GM19239 (cell line): ENCODE measurements at regions not wholly inside any gene's neighbourhood (a gene's known extent, or its start where the extent isn't known, plus 50 kb on each side); places are given as distances from the start of the nearest gene placed in this dataset.
"Not testable (repeated sequence)": the region's sequence is repeated elsewhere in the genome, so short reads cannot be mapped to it uniquely, and the experiment has no call there.

Source experiments
- DNase-seq: peaks from one replicate; pipeline ENCODE4 v3.0.0; 2011; ENCODE audit warnings: low spot score; ENCODE audit not compliant: insufficient read length
- FAIRE-seq: peaks from 2 replicates; lab custom pipeline; 2011; peaks lifted over from hg19 to GRCh38; lab: Jason Lieb, UNC

DNA sequence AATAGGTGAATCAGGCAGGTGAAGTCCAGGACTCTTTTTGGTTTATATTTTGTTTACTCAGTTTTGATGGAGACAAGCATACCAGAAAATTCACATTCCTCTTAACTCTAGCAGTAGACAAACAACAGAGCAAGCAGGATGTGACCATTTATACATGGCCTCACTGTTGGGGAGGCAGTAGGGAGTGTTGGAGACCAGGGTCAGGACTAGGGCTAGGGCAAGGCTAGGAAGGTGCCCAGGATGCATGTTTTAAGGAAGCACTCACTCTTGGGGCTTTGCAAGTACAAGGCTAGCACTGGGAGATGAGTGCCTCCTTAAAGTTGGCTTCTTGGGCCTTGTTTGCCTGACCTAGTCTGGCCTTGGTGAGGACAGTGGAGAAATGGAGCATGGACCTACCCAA, 84.5 kb upstream of the PLGLB2 start:
- not testable (repeated sequence) for FAIRE-seq, DNase-seq

DNA sequence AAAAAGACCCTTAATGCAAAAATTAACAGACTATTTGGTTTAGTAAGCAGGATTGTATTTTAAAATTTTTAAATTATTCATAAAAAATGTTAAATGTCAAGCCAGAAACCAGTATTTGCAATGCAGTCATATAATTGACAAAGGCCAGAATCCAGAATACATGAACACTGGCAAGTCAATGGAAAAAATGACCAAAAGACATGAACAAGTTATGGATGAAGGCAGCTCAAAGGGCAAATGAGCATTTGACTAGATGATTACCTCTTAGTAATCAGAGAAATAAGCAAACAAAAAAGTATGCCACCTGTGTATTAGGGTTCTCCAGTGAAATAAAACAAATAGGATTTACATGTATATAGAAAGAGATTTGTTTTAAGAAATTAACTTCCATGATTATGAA, 80.9 kb upstream of the PLGLB2 start:
- not testable (repeated sequence) for FAIRE-seq

DNA sequence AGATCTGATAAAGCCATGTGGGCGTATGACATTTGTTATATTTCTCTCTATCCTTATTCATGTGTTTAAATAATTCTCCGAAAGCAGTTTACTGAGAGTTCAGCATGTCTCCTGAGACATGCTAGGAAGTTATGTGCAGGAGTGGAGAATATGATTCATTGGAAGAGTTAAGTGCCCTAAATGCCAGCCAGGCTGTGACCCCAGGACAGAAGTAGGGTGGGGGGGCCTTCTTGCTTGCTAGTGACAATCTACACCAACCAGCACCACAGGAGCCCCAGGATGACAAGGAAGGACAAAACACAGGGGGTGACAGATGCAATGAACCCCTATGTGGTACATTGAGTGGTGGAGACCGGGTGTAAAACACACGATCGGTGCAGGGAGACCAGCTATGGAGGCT, 79.5 kb upstream of the PLGLB2 start:
- not testable (repeated sequence) for DNase-seq, FAIRE-seq

More for the DNA sequence above, 80.9 kb upstream of the PLGLB2 start:
- not testable (repeated sequence) for DNase-seq

DNA sequence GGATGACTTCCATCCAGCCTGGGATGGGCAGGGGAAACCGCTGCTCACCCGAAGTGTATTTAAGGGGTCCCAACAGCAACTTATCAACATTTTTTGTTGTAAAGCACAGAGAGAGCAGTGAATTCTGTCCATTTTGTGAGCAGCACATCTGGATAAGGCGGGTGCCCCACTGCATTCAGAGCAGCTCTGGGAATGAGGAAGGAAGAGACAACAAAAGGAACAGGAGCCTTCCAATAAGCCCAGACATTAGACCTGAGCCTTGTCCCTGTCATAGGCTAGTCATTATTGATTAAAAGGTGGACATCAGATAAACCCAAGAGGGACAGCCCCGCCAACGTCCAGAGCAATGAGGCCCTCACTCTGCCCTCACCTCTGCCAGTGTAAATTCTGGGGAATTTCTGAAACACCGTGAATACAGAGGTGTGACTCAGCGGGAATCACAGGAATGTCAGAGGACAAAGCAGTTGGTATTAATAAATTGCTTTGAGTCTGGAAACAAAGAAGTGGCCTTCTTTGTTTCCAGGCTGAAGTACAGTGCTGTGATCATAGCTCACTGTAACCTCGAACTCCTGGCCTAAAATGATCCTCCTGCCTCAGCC, 78.2 kb upstream of the PLGLB2 start:
- DNase-seq, FAIRE-seq: not testable (repeated sequence)

DNA sequence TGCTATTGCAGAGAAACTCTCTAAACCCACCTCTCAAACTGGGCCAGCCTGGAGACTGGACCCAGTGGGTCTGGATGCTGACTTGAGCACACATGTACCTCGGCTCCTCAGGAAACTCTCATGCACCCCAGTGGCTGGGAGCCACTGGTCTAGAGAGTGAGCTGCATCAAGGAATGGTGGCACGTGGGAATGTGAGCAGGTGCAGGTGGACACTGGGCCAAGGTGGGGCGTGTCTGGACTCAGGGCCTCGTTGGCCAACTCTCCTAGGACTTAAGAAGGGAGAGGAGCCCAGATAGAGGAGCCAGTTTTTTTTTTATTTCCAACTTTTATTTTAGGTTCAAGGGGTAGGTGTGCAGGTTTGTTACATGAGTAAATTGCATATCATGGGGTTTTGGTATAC, 75.5 kb upstream of the PLGLB2 start:
- FAIRE-seq, DNase-seq: not testable (repeated sequence)

DNA sequence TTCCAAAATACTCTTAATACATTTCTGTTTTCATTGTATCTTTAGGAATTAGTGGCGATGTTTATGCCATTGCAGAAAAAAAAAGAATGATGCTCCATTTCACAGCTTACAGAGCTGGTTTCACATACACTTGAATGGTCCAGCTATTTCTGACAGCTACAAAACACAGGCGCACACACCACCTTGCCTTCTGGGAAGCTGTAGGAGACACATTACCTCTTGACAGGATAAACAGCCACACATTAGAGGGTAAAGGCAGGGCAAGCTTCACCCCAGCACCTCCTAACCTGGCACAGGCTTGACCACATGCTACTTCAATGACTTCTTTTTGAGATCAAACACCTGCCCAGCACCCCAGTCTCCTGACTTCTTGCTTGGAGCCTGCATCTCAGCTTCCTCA, 73.2 kb upstream of the PLGLB2 start:
- not testable (repeated sequence) for FAIRE-seq, DNase-seq

DNA sequence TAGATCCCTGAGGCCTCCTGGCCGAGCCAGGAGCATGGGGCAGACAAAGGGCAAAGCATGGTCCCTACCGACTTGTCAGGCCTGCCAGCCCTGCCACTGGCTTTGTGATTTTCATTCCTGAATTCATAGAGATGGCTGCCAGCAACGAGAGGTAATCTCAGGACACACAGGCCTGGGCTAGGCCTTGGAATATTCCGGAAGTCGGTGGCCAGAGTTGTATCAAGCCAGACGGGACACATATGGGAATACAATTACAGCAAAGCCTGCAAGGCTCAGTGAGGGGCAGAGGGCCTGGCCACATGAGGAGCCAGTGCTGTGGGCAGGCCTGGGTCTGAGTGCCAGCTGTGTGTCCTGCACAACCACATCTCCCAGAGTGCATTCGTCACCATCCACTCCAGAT, 72.4 kb upstream of the PLGLB2 start:
- not testable (repeated sequence) for DNase-seq, FAIRE-seq

DNA sequence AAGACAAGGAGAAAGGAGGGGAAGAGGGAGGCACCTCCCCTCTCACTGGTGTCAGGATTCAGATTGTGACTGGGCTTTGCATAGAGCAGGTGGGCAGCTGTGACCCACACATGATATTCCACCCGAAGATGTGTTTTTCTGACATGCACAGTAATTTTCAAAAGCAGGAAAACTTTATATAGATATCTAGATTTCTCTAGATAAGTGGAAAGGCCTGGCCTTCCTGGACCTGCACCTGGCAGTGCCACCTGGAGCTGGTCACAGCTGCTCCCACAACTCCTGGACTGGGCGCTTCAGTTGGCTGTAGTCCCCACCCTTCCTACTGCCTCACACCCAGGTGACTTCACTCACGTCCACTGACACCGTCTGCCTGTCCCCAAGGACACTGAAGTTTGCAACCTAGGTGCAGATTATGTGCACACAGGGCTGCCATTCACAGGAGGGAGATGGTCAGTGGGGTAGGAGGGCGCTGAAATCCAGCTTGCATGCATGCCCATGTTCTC, 70.4 kb upstream of the PLGLB2 start:
- FAIRE-seq = not testable (repeated sequence)

DNA sequence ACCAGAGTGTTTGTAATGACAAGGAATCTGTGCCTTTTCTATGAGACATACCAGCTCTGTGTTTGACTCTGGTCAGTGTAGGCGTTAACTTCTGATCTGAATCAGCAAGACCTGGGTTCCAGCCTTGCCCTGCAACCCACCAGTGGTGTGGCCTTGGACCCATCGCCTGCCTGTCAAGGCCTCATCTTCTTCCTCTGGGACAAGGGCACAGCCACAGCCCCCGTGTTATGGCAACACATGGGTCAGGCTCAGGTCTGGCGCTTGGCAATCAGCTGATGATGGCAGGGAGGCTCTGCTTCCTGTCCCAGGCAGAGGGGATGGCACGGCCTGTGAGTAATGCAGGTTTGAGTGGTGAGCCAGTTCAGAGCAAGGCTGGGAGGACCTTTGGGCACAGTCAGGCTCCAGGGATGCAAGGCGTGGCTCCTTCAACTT, 69.1 kb upstream of the PLGLB2 start:
- not testable (repeated sequence) for DNase-seq, FAIRE-seq

More for the DNA sequence above, 70.4 kb upstream of the PLGLB2 start:
- DNase-seq = not testable (repeated sequence)

DNA sequence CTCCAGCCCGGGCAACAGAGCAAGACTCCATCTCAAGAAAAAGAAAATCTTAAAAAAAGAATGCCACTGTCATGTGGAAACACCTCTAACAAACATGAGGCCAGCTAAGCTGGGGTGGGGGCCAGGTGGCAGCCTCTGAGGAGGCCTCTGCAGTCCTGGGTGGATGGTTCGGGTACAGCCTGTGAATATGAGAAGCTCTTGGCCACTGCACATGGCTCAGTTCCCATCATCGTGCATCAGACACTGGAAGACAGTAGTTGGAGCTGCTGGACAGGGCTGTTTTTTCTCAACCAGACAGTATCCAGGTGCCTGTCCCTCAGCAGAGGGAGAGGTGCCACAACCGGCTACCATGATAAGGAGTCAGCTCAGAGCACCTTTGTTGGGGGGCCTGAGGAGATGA, 67.9 kb upstream of the PLGLB2 start:
- FAIRE-seq, DNase-seq: not testable (repeated sequence)

DNA sequence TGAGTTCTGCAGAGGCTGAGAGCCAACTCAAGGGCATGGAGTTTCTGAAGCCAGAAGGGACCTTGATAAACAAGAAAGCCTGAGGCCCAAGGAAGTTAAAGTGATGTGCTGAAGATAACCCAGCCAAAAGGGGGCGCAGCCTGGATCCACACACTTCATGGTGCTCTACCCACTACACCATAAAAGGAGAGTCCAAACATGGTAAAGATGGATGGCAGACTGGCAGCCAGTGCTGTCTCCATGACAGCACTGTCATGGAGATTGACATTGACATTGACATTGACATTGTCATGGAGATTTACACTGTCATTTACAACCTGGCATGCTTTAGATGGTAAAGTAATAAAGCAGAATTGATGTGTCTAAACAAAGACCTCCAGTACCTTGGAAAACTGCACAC, 67.2 kb upstream of the PLGLB2 start:
- DNase-seq, FAIRE-seq: not testable (repeated sequence)

DNA sequence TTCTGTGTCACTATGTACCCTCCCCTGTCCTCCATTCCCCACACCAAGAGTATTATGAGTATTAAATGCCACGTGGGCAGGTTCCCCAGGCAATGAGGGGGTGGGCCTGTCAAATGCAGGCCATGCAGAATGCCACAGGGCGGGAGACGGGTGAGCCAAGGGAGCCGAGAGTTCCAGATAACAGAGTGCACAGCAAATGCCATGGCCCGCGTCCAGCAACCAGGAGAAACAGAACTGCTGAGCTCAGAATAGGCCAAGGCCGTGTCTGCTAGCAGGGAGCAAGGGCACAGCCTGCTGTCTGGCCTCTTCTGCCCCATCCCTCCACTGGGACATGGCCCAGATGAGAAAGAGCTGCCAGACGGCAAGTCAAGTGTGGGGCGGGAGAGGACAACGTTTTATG, 64.4 kb upstream of the PLGLB2 start:
- FAIRE-seq, DNase-seq: not testable (repeated sequence)

DNA sequence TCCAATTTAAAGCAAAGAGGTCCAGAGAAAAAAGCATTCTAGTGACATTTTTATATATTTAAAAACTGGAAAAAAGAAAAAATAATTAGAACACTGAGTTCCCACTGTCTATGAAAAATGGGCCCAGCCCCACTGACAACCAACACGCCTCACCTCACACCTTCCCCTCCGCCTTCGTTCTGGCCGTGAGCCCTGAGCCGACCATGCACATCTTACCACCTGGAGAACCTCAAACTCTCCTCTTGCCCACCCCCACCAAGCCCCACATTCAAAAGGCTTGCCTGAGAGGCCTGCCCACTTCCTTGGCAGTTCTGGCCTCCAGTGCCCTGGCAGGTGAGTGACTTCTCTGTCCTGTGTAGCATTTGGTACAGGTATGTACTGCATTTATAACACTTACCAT, 63.9 kb upstream of the PLGLB2 start:
- not testable (repeated sequence) for FAIRE-seq, DNase-seq

DNA sequence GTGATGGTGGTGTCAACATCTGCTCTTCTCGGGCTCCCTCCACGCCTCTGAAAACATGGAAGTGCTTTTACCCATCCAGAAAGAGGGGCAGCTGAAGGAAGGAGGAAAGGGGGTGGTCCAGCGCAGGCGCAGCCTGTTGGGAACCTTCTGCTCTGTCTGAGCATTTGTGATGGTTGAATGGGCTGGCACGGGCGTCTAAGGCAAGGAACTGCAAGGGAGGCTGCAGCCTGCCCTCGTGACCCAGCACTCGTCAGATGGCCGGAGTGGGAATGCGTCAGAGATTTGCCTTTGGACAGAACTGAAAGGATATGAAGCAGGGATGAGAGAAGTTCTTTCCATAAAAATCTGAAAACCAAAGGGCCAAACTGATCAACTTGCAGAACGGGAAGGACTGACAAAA, 62.3 kb upstream of the PLGLB2 start:
- DNase-seq, FAIRE-seq: not testable (repeated sequence)

DNA sequence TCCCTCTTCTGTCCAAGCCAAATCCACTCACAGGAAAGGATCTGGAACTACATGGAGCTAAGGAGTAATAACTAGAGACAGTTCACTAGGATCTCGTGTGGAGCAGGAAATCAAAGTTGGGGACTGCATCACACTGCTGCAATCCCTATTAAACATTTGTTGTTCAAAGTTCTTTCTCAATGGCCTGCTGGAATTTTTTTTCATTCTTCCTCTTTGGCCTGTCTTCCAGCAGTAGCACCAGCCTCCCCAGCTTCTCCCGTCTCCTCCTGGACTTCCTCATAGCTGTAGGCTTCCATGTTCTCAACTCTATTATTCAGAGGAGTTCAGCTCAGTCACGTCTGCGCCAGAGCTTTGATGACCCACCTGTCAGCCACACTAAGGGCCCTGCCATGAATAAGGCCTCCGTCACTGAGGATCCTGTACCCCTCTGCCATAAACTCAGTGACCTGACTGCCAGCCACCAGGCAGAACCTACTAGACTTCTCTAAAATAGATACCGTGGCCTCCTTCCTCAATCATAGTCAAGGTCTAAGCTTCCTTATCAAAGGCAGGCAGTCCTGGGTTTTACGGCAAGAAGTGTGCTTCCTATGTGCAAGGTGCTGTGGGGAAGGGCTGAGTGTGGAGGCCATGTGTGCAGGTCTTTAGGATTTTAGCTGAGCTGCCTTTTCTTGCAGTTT, 60.9 kb upstream of the PLGLB2 start:
- FAIRE-seq, DNase-seq: not testable (repeated sequence)

DNA sequence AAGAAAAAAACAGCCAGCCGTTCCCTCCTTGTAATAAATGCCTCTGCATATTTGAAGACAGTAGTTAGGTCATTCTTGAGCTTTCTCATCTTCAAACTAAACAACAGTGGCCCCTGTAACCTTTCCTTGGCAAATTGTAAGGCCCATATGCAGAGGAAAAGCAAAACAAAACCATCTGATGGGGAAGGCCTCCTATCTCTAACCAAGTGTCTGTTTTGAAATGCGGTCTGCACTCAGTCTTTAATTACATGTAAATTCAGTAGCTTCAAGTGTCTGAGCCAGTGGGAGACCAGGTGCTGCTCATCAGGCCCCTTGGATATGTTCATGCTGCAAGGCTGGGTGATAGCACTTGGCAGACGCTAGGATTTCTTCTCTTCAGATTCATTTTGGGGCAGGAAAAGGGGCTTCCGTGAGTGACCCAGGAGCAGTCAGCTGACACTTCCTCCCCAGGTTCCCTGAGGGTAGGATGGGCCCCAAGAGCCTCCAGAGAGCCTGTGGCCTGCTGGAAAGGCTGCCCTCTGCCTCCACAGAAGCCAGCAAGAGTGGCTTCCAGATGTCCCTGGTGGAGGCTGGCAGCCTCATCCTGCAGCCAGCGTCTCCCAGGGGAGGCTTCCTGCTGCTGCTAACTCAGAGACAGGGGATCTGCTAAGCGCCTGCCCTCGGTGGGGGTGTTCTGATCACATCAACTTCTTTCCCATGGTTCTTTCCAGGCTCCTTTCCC, 60.2 kb upstream of the PLGLB2 start:
- FAIRE-seq, DNase-seq: not testable (repeated sequence)

DNA sequence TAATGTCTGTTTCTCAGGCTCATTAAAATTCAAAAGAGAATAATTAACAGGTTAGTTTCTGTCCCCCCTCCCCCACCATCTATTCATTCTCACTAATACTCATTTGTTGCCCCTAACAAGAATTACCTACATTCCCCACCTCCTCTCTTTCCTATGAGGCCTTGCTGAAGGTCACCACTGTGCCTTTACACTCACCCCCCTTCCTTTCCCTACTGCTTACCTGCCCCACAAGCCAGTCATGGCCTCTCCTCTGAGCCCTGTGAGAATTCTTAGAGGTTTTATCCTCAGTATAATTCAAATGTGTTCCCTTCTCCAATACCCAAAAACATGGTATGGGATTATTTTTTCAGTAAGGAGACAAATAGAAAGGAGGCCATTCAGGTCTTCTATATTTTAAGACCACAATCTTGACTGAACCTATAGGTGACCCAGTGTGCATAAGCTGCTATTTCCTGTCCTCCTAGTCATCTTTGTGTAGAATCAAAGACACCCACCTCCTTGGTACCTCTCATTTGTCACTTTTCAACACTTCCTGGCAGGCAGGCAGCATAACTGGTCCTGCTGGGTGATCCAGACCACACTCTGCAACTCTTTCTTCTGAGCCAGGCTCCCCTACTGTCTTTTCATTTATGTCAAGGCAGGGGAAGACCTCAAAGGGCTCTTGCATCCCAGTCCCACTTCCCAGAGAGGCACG, 55.8 kb upstream of the PLGLB2 start:
- DNase-seq, FAIRE-seq: not testable (repeated sequence)

DNA sequence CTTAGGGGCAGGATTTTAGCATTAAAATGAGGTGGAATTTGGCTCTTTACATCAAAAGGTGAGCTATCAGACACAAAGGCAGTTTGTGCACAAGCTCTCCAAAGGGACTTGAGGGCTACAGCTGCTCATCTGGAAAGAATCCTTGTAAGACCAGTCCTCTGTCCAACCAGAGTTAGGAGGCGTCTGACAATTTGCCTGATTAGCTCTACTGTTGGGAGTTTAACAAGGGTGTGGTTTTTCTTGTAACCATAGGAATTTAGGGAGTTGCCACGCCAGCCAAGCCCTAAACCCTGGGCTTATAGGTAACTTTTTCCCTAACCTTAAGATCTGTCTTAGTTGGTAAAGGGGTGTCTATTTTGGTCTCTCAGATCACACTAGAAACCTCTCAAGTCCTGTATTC, 55.0 kb upstream of the PLGLB2 start:
- FAIRE-seq = not testable (repeated sequence)

DNA sequence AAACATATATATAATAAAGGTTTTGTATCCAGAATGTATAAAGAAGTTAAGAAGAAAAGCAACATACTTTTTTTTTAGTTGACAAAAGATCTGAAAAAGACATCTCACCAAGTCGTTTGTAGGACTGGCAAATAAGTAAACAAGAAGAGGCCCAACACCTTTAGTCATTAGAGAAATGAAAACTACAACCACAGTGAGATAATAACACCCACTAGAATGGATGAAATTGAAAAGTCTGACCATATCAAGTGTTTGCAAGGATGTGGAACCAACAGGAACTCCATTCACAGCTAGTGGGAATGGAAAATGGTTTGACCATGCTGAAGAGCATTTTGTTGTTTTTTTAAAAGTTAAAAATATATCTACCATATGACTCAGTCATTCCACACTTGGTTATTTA, 54.0 kb upstream of the PLGLB2 start:
- not testable (repeated sequence) for DNase-seq, FAIRE-seq

More for the DNA sequence above, 55.0 kb upstream of the PLGLB2 start:
- not testable (repeated sequence) for DNase-seq
